KG1 (cell line): ENCODE measurements at regions not wholly inside any gene's neighbourhood (a gene's known extent, or its start where the extent isn't known, plus 50 kb on each side); places are given as distances from the start of the nearest gene placed in this dataset.

ENCODE experiments used
- DNase-seq: peaks from one replicate; lab custom pipeline; 2025; lab: John Stamatoyannopoulos, UW

DNA sequence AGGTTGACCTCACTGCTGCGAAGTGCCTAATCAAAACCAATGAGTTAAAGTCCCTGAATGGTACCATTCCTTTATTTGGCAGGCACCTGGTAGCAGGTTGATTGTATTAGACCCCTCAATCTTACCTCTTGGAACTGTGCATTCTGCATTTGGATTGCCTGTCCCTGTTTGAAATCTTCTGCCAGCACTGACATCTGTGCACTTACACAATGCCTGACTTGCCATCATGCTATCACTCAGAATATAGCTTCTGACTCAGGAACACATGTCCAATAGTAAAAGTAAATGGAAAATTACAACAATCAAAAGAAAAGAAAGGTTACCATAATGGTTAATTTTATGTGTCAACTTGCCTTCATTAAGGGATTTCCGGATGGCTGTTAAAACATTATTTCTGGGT is 366.0 kb upstream of the PDGFD start:
- no peak for DNase-seq

DNA sequence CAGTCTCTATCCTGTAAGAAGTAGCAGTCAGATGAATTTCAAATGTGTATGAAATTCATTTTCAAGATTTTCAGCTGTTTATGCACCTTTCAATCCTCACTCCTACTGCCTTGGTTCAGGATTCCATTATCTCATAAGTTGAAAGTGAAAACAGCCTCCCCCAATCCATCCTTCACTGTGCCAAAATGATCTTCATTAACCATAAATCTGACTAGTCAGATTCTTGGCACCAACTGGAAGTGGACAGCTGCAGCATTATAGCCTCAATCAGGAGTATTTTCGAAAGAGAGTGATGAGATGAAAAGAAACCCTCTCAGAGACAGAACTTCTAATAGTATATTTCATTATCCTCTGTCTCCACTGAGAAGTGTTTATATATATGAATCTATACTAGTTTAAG is 365.3 kb upstream of the PDGFD start:
- no peak for DNase-seq

DNA sequence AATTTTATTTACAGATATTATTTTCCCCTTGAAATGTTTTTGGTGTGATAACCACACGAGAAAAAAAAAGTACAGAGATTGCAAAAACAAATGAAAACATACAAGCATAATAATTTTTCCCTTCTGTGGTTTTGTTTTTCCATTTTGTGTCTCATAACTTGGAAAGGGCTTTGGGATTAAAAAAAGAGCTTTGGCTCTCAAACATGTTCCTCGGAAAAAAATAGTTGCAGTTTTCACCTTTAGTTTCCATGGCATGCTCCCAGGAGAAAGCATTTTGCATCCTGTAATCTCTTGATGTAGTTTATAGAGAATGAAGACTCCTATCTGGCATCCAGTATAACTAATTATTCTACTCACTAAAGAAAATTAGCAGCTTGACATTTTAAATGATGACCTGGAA is 362.1 kb upstream of the PDGFD start:
- no peak for DNase-seq

DNA sequence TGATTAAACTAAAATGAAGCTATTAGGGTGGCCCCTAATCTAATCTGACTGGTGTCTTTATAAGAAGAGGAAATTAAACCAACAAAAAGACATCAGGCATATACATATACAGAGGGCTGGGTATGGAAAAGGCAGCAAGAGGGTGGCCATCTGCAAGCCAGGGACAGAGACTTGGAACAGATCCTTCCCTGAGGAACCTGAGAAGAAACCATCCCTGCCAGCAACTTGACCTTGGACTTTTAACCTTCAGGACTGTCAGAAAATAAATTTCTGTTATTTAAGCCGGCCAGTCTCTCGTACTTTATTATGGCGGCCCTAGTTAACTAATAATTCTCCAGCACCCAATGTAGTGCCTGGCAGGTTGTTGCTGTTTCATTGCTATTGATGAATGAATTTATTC is 361.5 kb upstream of the PDGFD start:
- DNase-seq, result no peak

GRCh38 chr11:104524254-104524653 is 360.3 kb upstream of the PDGFD start:
- DNase-seq, result no peak

GRCh38 chr11:104523611-104524010 is 359.7 kb upstream of the PDGFD start:
- DNase-seq, result no peak

DNA sequence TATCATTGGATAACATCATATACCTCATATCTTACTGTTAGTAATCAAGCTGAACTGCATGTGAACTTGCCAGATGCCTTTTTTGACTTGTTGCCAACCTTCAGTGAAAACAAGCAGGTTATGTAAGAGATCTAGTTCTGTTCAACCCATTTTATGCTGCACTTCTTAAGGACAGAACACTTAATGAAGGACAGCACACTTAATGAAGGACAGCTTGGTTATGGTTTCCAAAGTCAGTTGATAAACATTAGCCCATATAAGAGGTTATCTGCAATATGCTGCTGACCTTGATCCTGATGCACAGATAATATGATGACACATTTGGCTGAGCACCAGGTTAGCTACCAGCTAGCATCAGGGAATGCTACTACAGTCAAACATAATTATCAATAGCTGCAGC is 358.7 kb upstream of the PDGFD start:
- DNase-seq, result no peak

DNA sequence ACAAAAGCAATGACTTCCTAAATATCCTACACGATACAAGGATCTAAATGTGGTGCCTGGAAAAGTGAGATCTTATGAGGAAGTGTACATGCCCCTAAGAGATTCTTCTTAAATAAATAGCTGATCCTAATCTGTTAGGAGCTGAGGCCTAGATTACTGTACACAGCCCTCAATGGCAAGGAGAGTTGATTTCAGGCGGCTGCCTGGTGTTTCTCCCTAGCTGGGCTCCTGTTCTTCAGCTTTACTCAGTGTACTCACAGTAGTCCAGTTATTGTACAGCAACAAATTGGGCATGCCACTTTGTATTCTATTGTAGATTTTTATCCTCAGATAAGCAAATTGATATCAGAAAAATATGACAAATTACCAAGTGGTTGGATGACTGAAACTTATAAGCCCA is 358.2 kb upstream of the PDGFD start:
- DNase-seq, result no peak

- no peak for DNase-seq
Measured at GRCh38 chr11:104510169-104510568, 346.2 kb upstream of the PDGFD start.

GRCh38 chr11:104490182-104490581 is 326.2 kb upstream of the PDGFD start:
- DNase-seq, result no peak

DNA sequence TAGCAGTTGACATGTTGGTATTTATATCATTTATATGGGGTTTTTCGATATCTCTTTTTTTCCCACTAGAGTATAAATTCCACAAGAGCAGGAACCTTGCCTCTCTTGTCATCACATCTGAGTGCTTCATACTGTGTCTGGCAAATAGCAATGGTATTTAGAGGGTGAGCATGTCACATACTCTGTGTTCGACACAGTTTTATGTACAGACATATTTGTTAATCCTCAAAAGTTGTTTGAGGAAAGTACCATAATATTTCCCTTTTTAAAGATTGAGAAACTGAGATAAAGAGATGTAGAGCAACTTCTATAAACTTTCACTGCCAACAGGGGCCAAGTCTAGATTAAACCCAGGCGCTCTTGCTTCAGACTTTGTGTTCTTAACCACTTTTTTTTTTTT is 324.6 kb upstream of the PDGFD start:
- DNase-seq, result no peak

GRCh38 chr11:104487046-104487806 is 323.3 kb upstream of the PDGFD start:
- DNase-seq, result no peak

DNA sequence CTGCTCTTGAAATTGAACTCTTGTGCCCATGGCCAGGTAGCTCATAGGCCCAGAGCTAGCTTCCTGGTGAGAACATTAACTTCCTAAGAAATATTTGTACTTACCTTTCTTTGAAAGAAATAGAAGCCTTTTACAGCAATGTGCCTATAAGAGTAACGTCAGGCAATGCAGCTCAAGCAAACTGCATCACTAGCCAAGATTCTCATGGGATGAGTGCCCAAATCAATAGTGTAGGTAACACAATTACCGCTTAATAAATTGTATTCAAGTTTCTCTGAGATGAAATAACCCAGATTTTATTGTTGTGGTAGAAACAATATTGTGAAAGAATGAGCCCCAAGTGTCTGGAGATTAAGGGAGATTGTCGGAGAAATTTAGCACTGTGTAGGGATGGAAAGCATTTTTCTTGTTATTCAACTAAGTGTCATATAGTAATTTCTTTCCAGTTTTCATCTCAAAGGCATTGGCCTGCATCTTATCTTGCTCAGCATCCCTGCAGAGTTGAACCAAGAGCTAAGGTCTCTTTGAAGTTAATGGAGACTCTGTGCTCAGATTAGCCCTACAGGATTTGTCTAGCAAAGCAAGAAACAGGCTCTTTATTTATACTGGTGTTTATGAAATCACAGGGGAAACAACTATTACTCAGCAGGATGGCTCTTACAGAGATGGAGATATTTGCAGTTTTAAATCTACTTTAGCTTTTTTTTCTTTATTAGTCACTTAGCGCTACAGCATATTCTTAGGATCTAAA is 321.0 kb upstream of the PDGFD start:
- DNase-seq, result no peak

DNA sequence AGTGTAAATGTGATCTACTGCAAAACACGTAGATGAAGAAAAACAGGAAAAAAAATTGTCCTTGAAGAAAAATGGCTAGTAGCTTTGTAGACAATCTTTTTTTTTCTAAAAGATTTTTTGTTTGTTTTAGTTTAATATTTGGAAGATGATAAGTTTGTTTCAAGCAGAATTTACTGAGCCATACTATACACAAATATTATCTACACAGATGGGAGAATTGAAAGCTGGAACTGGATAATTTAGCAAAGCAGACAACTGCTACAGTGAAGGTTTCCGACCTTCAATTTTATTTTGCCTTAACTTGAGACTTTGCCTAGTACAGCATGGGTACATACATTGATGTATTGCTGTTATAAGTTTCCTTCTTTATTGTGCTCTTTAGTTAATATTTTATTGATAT is 313.0 kb upstream of the PDGFD start:
- no peak for DNase-seq

- no peak for DNase-seq
Measured at GRCh38 chr11:104476454-104476853, 312.5 kb upstream of the PDGFD start.

- DNase-seq, result no peak
Measured at GRCh38 chr11:104467404-104467803, 303.5 kb upstream of the PDGFD start.

DNA sequence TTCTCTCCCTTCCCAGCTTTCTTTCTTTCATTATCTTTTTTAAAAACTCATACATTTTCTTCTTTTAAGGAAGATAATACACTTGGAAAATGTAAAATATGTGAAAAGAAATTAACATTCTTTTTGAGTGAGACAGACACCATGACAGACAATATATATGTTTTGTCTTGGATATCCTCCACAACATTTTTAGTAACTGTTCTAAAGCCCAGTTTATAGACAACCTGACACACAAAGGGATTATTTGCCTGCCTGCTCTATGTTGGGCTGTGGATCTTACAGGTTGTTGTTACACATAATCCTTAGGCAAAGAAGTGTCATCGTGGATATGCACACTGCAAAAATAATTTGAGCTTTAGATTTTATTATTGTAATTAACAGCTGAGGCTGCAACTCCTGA is 301.4 kb upstream of the PDGFD start:
- DNase-seq, result no peak

- no peak for DNase-seq
Measured at GRCh38 chr11:104464691-104465090, 300.7 kb upstream of the PDGFD start.

GRCh38 chr11:104462341-104462740 is 298.4 kb upstream of the PDGFD start:
- DNase-seq, result no peak

- DNase-seq, result no peak
Measured at GRCh38 chr11:104451197-104451893, 287.4 kb upstream of the PDGFD start.

DNA sequence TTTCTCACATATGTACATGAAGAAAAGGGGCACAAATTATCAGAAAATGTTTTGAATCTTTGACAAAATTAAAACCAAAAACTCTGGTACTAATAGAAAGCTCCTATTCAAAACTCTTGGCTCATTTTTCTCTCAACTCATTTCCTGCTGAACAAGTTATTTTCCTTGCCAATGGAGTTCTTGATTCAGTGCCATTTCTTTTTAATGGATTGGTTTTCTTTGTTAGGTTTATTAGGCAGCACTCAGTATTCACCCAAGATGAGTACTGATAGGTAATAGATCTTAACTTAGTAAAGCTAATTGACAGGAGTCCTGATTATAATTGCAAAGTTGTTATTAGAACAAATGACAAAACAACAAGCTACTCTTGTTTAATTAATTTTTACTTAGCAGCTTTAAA is 279.4 kb upstream of the PDGFD start:
- no peak for DNase-seq

DNA sequence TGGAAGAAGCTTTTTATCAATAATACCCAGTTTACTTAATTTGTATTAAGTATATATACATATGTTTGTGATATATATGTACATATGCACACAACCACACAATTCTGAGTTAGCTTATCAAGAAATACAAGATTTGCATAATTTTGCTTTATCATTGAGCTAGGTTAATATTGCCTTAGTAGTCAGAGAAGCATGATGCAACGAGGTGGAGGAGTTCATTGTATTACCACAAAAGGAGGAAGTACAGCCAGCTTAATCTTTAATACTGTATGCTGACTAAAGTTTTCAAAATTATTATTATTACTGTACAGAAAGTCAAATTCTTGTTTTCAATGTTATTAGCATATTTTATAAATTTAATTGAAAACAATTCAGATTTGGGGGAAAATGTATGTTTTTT is 278.4 kb upstream of the PDGFD start:
- no peak for DNase-seq

DNA sequence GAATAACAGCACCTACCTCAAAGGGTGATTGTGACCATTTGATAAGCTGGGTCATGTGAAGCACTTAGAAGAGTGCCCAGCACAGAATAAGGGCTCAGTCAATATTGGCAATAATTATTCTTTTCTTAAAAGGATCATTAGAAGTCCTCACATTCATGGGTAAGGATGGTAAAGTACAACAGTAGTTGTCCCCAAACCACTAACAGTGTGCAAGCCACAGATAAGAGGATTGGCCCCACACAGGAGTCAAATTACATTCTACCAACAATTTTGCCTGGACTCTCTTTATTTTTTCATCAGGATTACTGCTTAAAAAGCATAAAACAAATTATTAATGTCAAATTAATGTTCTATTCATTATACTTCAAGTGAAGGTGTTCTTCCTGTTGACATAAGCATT is 271.5 kb upstream of the PDGFD start:
- no peak for DNase-seq
